ENCODE measurements at regions not wholly inside any gene's neighbourhood (a gene's known extent, or its start where the extent isn't known, plus 50 kb on each side); places are given as distances from the start of the nearest gene placed in this dataset.

DNA sequence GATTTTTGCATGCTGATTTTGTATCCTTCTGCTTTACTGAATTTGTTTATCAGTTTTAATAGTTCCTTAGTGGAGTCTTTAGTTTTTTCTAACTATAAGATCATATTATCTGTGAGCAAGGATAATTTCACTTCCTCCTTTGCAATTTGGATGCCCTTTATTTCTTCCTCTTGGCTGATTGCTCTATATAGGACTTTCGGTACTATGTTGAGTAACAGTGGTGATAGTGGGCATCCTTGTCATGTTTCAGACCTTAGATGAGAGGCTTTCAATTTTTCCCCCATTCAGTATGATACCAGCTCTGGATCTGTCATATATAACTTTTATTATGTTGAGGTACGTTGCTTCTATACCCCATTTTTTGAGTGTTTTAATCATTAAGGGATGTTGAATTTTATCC is 224.5 kb upstream of the CNTNAP4 start:
- no peaks in the 10 kb centered on the region for H3K4me1 ChIP-seq (ENCODE audit: control insufficient read depth in 3 of 3, insufficient read depth in 3 of 3, low read length in 3 of 3)
- no peak overlapping the region for H3K9ac ChIP-seq (ENCODE audit: low read depth in 1 of 3, low read length in 3 of 3)
- no peak overlapping the region for H3K27ac ChIP-seq (ENCODE audit: low read depth, low read length)
- H3K9me3 ChIP-seq (ENCODE audit: control insufficient read depth in 3 of 3, low read length in 3 of 3), result peaks cover 0 to 3% (median 0%) of the 10 kb centered on the region in 3 donors
- H3K4me3 ChIP-seq (ENCODE audit: low read length in 3 of 3), result no peak overlapping the region
- no peaks in the 10 kb centered on the region for H3K36me3 ChIP-seq (ENCODE audit: control insufficient read depth in 3 of 3, insufficient read depth in 3 of 3, low read length in 3 of 3)
- no peaks in the 10 kb centered on the region for H3K27me3 ChIP-seq (ENCODE audit: control insufficient read depth in 3 of 3, insufficient read depth in 3 of 3, low read length in 3 of 3)

DNA sequence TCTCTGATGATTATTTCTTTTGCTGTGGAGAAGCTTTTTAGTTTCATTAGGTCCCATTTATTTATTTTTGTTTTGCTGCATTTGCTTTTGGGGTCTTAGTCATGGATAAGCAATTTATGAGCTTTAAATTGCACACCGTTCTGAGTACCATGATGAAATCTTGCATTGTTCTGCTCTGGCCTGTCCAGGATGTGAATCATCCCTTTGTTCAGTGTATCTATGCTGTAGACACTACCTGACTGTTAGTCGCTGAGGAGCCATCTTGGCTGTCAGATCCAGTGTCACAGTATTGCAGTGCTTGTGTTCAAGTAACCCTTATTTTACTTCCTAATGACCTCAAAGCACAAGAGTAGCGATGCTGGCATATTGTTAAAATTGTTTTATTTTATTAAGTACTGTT is 218.0 kb upstream of the CNTNAP4 start:
- Histone ChIP-seq H3K9me3 (ENCODE audit: control insufficient read depth in 3 of 3, low read length in 3 of 3) (no peaks in the 10 kb centered on the region), H3K36me3 (ENCODE audit: control insufficient read depth in 3 of 3, insufficient read depth in 3 of 3, low read length in 3 of 3) (no peaks in the 10 kb centered on the region), H3K4me3 (ENCODE audit: low read length in 3 of 3) (no peak overlapping the region), H3K27ac (ENCODE audit: low read depth, low read length) (no peak overlapping the region), H3K27me3 (ENCODE audit: control insufficient read depth in 3 of 3, insufficient read depth in 3 of 3, low read length in 3 of 3) (no peaks in the 10 kb centered on the region), H3K9ac (ENCODE audit: low read depth in 1 of 3, low read length in 3 of 3) (no peak overlapping the region), H3K4me1 (ENCODE audit: control insufficient read depth in 3 of 3, insufficient read depth in 3 of 3, low read length in 3 of 3) (no peaks in the 10 kb centered on the region)

DNA sequence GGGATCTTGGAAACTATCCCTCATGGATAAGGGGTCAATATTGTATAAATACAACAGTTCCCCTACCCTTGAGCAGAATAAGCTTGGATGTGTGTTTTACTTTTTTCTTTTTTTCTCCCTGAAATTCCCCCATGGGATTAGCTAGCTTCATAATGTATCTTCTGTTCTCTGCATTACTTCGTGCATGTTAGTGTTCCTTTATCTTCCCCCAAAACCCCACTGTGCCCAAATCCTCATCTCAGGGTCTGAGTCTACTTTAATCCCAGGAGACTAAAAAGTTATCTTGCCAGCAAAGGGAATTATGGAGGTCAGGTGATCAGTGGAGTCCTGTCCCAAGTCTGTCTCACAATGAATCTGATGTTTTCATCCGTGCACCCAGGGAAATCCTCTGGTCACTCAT is 217.5 kb upstream of the CNTNAP4 start:
- Histone ChIP-seq H3K4me1 (ENCODE audit: control insufficient read depth in 3 of 3, insufficient read depth in 3 of 3, low read length in 3 of 3) (no peaks in the 10 kb centered on the region), H3K9me3 (ENCODE audit: control insufficient read depth in 3 of 3, low read length in 3 of 3) (no peaks in the 10 kb centered on the region), H3K27me3 (ENCODE audit: control insufficient read depth in 3 of 3, insufficient read depth in 3 of 3, low read length in 3 of 3) (no peaks in the 10 kb centered on the region), H3K9ac (ENCODE audit: low read depth in 1 of 3, low read length in 3 of 3) (no peak overlapping the region), H3K4me3 (ENCODE audit: low read length in 3 of 3) (no peak overlapping the region), H3K27ac (ENCODE audit: low read depth, low read length) (no peak overlapping the region), H3K36me3 (ENCODE audit: control insufficient read depth in 3 of 3, insufficient read depth in 3 of 3, low read length in 3 of 3) (no peaks in the 10 kb centered on the region)

DNA sequence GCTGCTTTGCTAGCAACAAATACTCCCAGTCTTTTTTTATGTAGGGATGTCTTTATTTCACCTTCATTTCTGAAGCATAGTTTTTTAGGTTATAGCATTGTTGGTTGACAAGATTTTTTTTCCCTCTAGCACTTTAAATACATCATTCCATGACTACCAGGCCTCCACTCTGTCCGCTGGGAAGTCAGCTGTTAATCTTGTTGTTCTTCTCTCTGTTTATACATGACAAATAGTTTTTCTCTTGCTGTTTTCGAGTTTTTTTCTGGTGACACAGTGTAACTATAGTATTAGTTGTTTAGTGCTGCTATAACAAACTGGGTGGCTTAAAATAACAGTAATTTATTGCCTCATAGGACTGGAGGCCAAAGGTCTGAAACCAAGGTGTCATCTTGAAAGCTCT is 205.5 kb upstream of the CNTNAP4 start:
- no peaks in the 10 kb centered on the region for H3K4me1 ChIP-seq (ENCODE audit: control insufficient read depth in 3 of 3, insufficient read depth in 3 of 3, low read length in 3 of 3)
- no peak overlapping the region for H3K9ac ChIP-seq (ENCODE audit: low read depth in 1 of 3, low read length in 3 of 3)
- no peaks in the 10 kb centered on the region for H3K36me3 ChIP-seq (ENCODE audit: control insufficient read depth in 3 of 3, insufficient read depth in 3 of 3, low read length in 3 of 3)
- no peaks in the 10 kb centered on the region for H3K27me3 ChIP-seq (ENCODE audit: control insufficient read depth in 3 of 3, insufficient read depth in 3 of 3, low read length in 3 of 3)
- no peak overlapping the region for H3K4me3 ChIP-seq (ENCODE audit: low read length in 3 of 3)
- H3K27ac ChIP-seq (ENCODE audit: low read depth, low read length), result no peak overlapping the region
- H3K9me3 ChIP-seq (ENCODE audit: control insufficient read depth in 3 of 3, low read length in 3 of 3), result no peaks in the 10 kb centered on the region

DNA sequence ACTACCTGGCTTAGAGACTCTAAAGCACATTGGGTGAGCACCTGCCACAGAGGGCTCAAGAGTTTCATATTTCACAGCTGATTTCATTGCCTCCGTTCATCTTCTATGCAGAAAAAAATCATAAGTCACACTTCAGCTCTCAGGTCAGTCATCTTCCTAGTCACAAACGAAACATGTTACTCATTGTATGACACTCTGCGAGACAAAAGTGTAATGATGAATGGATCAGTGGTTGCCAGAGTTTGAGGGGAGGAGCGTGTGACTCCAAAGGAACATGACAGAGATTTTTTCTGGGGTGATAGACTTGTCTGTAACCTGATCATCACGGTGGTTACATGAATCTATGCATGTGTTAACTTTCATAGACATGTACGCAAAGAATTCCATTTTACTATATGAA is 195.2 kb upstream of the CNTNAP4 start:
- H3K4me1 ChIP-seq (ENCODE audit: control insufficient read depth in 3 of 3, insufficient read depth in 3 of 3, low read length in 3 of 3), result no peaks in the 10 kb centered on the region
- H3K9ac ChIP-seq (ENCODE audit: low read depth in 1 of 3, low read length in 3 of 3), result no peak overlapping the region
- H3K27ac ChIP-seq (ENCODE audit: low read depth, low read length), result no peak overlapping the region
- H3K27me3 ChIP-seq (ENCODE audit: control insufficient read depth in 3 of 3, insufficient read depth in 3 of 3, low read length in 3 of 3), result no peaks in the 10 kb centered on the region
- no peaks in the 10 kb centered on the region for H3K9me3 ChIP-seq (ENCODE audit: control insufficient read depth in 3 of 3, low read length in 3 of 3)
- H3K4me3 ChIP-seq (ENCODE audit: low read length in 3 of 3), result no peak overlapping the region
- no peaks in the 10 kb centered on the region for H3K36me3 ChIP-seq (ENCODE audit: control insufficient read depth in 3 of 3, insufficient read depth in 3 of 3, low read length in 3 of 3)

DNA sequence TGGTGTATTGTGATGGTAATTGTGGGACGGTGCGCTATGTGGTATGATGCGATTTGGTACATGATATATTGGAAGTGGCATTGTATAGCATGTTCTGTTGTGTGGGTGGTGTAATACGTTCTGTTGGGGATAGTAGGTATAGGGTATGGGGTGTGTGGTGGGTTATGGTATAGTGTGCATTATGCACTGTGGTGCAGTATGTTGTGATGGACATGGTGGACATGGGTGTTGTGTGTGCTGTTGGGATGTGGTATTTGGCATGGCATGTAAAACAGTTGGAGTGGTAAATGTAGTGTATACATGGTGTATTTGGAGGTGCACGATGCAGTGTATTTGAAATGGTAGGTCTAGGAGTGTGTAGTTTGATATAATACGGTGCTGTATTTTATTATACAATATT is 170.6 kb upstream of the CNTNAP4 start:
- Histone ChIP-seq H3K27ac (ENCODE audit: low read depth, low read length) (no peak overlapping the region), H3K9me3 (ENCODE audit: control insufficient read depth in 3 of 3, low read length in 3 of 3) (peaks cover 0 to 5% (median 3%) of the 10 kb centered on the region in 3 donors), H3K27me3 (ENCODE audit: control insufficient read depth in 3 of 3, insufficient read depth in 3 of 3, low read length in 3 of 3) (no peaks in the 10 kb centered on the region), H3K4me3 (ENCODE audit: low read length in 3 of 3) (no peak overlapping the region), H3K4me1 (ENCODE audit: control insufficient read depth in 3 of 3, insufficient read depth in 3 of 3, low read length in 3 of 3) (no peaks in the 10 kb centered on the region), H3K9ac (ENCODE audit: low read depth in 1 of 3, low read length in 3 of 3) (no peak overlapping the region), H3K36me3 (ENCODE audit: control insufficient read depth in 3 of 3, insufficient read depth in 3 of 3, low read length in 3 of 3) (no peaks in the 10 kb centered on the region)

DNA sequence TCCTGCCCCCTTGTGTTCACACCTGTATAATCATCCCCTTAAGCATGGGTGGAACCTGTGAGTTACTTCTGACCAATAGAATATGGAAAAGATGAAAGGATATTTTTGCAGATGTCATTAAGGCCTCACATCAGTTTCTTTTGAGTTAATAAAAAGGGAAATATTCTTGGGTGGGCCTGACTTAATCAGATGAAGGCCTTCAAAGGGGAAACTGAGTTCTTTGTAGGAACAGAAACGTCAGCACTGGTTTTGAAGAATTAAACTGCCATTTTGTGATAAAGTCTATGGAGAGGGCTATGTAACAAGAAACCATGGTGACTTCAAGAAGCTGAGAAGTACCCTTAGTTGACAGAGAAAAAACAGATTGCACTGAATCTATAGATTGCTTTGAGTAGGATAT is 168.7 kb upstream of the CNTNAP4 start:
- Histone ChIP-seq H3K27me3 (ENCODE audit: control insufficient read depth in 3 of 3, insufficient read depth in 3 of 3, low read length in 3 of 3) (no peaks in the 10 kb centered on the region), H3K9me3 (ENCODE audit: control insufficient read depth in 3 of 3, low read length in 3 of 3) (peaks cover 0 to 2% (median 2%) of the 10 kb centered on the region in 3 donors), H3K27ac (ENCODE audit: low read depth, low read length) (no peak overlapping the region), H3K4me3 (ENCODE audit: low read length in 3 of 3) (no peak overlapping the region), H3K36me3 (ENCODE audit: control insufficient read depth in 3 of 3, insufficient read depth in 3 of 3, low read length in 3 of 3) (no peaks in the 10 kb centered on the region), H3K9ac (ENCODE audit: low read depth in 1 of 3, low read length in 3 of 3) (no peak overlapping the region), H3K4me1 (ENCODE audit: control insufficient read depth in 3 of 3, insufficient read depth in 3 of 3, low read length in 3 of 3) (no peaks in the 10 kb centered on the region)

DNA sequence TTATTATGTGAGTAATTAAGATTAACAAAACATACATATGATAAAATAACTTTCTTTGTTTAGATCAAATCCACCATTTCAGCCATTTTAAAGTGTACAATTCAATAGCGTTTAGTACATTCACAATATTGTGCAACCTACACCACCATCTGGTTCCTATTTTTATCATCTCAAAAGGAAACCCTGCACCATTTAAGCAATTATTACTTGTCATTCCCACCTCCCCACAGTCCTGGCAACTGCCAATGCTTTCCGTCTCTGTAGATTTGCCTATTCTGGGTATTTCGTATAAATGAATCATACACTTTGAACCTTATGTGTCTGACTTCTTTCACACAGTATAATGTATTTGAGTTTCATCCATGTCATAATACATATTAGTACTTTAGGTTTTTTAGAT is 162.5 kb upstream of the CNTNAP4 start:
- Histone ChIP-seq H3K36me3 (ENCODE audit: control insufficient read depth in 3 of 3, insufficient read depth in 3 of 3, low read length in 3 of 3) (no peaks in the 10 kb centered on the region), H3K4me1 (ENCODE audit: control insufficient read depth in 3 of 3, insufficient read depth in 3 of 3, low read length in 3 of 3) (no peaks in the 10 kb centered on the region)

DNA sequence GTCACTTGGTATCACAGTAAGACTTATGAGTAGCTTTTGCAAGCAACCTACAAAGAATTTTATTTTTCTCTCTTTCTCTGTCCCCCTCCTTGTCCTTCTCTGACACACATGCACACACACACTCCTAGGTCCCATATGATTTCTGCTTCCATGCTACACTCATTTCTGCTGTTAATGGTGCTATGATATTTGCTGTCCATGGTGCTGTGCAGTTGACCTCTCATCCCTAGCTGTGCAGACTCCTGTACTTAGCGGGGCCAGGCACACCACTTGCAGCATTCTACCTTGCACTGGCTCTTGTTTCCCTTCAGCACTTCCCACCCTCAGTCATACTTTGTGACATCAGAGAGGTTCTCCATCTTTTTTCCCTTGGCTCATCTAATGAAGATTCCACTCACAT is 158.9 kb upstream of the CNTNAP4 start:
- no peak overlapping the region for H3K9ac ChIP-seq (ENCODE audit: low read depth in 1 of 3, low read length in 3 of 3)
- no peaks in the 10 kb centered on the region for H3K4me1 ChIP-seq (ENCODE audit: control insufficient read depth in 3 of 3, insufficient read depth in 3 of 3, low read length in 3 of 3)
- no peaks in the 10 kb centered on the region for H3K27me3 ChIP-seq (ENCODE audit: control insufficient read depth in 3 of 3, insufficient read depth in 3 of 3, low read length in 3 of 3)
- H3K9me3 ChIP-seq (ENCODE audit: control insufficient read depth in 3 of 3, low read length in 3 of 3), result no peaks in the 10 kb centered on the region
- no peak overlapping the region for H3K27ac ChIP-seq (ENCODE audit: low read depth, low read length)
- H3K4me3 ChIP-seq (ENCODE audit: low read length in 3 of 3), result no peak overlapping the region
- H3K36me3 ChIP-seq (ENCODE audit: control insufficient read depth in 3 of 3, insufficient read depth in 3 of 3, low read length in 3 of 3), result no peaks in the 10 kb centered on the region

More for the DNA sequence above, 162.5 kb upstream of the CNTNAP4 start:
- no peak overlapping the region for H3K27ac ChIP-seq (ENCODE audit: low read depth, low read length)
- no peaks in the 10 kb centered on the region for H3K27me3 ChIP-seq (ENCODE audit: control insufficient read depth in 3 of 3, insufficient read depth in 3 of 3, low read length in 3 of 3)
- H3K4me3 ChIP-seq (ENCODE audit: low read length in 3 of 3), result no peak overlapping the region
- H3K9me3 ChIP-seq (ENCODE audit: control insufficient read depth in 3 of 3, low read length in 3 of 3), result no peaks in the 10 kb centered on the region
- H3K9ac ChIP-seq (ENCODE audit: low read depth in 1 of 3, low read length in 3 of 3), result no peak overlapping the region

DNA sequence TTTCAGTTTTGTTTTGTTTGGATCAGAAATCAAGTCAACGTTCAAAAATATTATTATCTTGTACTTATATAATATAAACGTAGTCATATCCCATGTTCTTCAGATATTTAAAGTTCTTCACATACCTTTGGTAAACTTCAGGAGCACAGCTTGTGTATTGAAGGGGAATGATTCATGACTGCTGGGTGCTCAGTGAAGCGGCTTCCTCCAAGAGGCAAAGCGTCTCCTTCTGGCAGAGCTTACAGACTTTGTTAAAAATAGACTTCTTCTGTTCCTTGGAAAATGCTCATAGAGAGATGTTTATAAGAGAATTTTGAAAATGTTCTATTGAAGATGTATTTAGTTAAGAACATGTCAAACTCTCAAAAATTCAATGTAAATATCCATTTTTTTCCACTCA is 155.6 kb upstream of the CNTNAP4 start:
- no peaks in the 10 kb centered on the region for H3K36me3 ChIP-seq (ENCODE audit: control insufficient read depth in 3 of 3, insufficient read depth in 3 of 3, low read length in 3 of 3)
- H3K4me1 ChIP-seq (ENCODE audit: control insufficient read depth in 3 of 3, insufficient read depth in 3 of 3, low read length in 3 of 3), result no peaks in the 10 kb centered on the region
- H3K4me3 ChIP-seq (ENCODE audit: low read length in 3 of 3), result no peak overlapping the region
- H3K9me3 ChIP-seq (ENCODE audit: control insufficient read depth in 3 of 3, low read length in 3 of 3), result no peaks in the 10 kb centered on the region
- H3K27me3 ChIP-seq (ENCODE audit: control insufficient read depth in 3 of 3, insufficient read depth in 3 of 3, low read length in 3 of 3), result no peaks in the 10 kb centered on the region
- H3K27ac ChIP-seq (ENCODE audit: low read depth, low read length), result no peak overlapping the region
- H3K9ac ChIP-seq (ENCODE audit: low read depth in 1 of 3, low read length in 3 of 3), result no peak overlapping the region

DNA sequence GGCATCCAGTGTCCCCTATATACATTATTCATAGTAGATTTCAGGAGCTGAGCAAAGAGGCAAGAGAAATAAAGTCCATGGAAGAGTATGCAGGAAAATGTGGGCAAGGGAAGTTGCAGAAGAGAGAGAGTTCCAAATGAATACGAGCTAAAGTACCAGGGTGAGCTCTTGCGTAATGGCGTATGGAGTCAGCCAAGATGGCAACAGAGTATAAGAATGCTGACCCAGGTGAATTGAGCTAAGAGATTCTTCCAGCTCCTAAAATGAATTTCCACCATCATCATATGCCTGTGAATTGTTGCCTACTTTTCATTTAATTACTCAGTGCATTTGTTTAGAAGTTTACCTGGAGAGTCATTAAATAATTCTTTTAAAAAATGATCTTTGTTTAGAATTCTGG is 153.2 kb upstream of the CNTNAP4 start:
- Histone ChIP-seq H3K36me3 (ENCODE audit: control insufficient read depth in 3 of 3, insufficient read depth in 3 of 3, low read length in 3 of 3) (no peaks in the 10 kb centered on the region), H3K4me1 (ENCODE audit: control insufficient read depth in 3 of 3, insufficient read depth in 3 of 3, low read length in 3 of 3) (no peaks in the 10 kb centered on the region), H3K4me3 (ENCODE audit: low read length in 3 of 3) (no peak overlapping the region), H3K9ac (ENCODE audit: low read depth in 1 of 3, low read length in 3 of 3) (no peak overlapping the region), H3K27ac (ENCODE audit: low read depth, low read length) (no peak overlapping the region), H3K9me3 (ENCODE audit: control insufficient read depth in 3 of 3, low read length in 3 of 3) (no peaks in the 10 kb centered on the region), H3K27me3 (ENCODE audit: control insufficient read depth in 3 of 3, insufficient read depth in 3 of 3, low read length in 3 of 3) (no peaks in the 10 kb centered on the region)

Measured in skeletal muscle tissue (tissue), 3 donors.